GM12873 (cell line): ENCODE measurements at regions not wholly inside any gene's neighbourhood (a gene's known extent, or its start where the extent isn't known, plus 50 kb on each side); places are given as distances from the start of the nearest gene placed in this dataset.

Experiments
- CTCF ChIP-seq: IDR thresholded peaks from 2 replicates; pipeline ENCODE4 v1.5.1; 2012; ENCODE audit warnings: low read depth, mild to moderate bottlenecking, moderate library complexity, low read length, control low read depth; ENCODE audit not compliant: insufficient read depth; ENCODE audit errors: missing control alignments

- no peak for TF ChIP-seq CTCF
These were observed 62.1 kb upstream of the DEUP1 start for GRCh38 chr11:93268287-93269040.

- TF ChIP-seq CTCF, result no peak
These were observed 58.9 kb upstream of the DEUP1 start for GRCh38 chr11:93271596-93271995.

- no peak for TF ChIP-seq CTCF
These were observed 55.7 kb upstream of the DEUP1 start for GRCh38 chr11:93274851-93275250.

GRCh38 chr11:93278976-93279375, 51.6 kb upstream of the DEUP1 start:
- TF ChIP-seq CTCF, result no peak

GRCh38 chr11:93279851-93280347, 50.6 kb upstream of the DEUP1 start:
- TF ChIP-seq CTCF, result no peak
